Thoracic aorta (tissue), 2 donors: ENCODE measurements at regions not wholly inside any gene's neighbourhood (a gene's known extent, or its start where the extent isn't known, plus 50 kb on each side); places are given as distances from the start of the nearest gene placed in this dataset.
"Not testable (repeated sequence)": the region's sequence is repeated elsewhere in the genome, so short reads cannot be mapped to it uniquely, and the experiment has no call there.

Source experiments
- ATAC-seq: fragments of 150-250 bp; one replicate; pipeline ENCODE4 v1.8.0; 2017; ENCODE audit warnings: low read depth; ENCODE audit not compliant: insufficient number of reproducible peaks, low FRiP score
- DNase-seq: peaks from one replicate; pipeline ENCODE4 v3.0.0-alpha.2; 2020; ENCODE audit warnings: low spot score
- H3K27ac ChIP-seq, 2 donors: fragments of 200-600 bp; sonication (generic); 1 replicate in 1 of 2; 2 replicates in 1 of 2; pipeline ENCODE4 v1.5.1; 2016; ENCODE audit warnings: mild to moderate bottlenecking in 2 of 2, moderate library complexity in 2 of 2
- H3K27me3 ChIP-seq: fragments of 200-600 bp; sonication (generic); replicated peaks from 2 replicates; pipeline ENCODE4 v1.6.0; 2016; ENCODE audit warnings: mild to moderate bottlenecking; ENCODE audit not compliant: insufficient read depth
- H3K36me3 ChIP-seq: fragments of 200-600 bp; sonication (generic); one replicate; pipeline ENCODE4 v1.5.1; 2016
- H3K4me1 ChIP-seq, 2 donors: fragments of 200-600 bp; sonication (generic); 1 replicate in 1 of 2; 2 replicates in 1 of 2; pipeline versions ENCODE4 v1.5.1 to v1.6.0; 2016; ENCODE audit warnings: low read depth in 2 of 2, mild to moderate bottlenecking in 1 of 2; ENCODE audit not compliant: control insufficient read depth in 1 of 2
- H3K4me3 ChIP-seq: fragments of 200-600 bp; sonication (generic); 2 replicates; pipeline ENCODE4 v1.5.1; 2016; ENCODE audit warnings: mild to moderate bottlenecking
- H3K9me3 ChIP-seq: fragments of 200-600 bp; sonication (generic); 2 replicates; pipeline ENCODE4 v1.5.1; 2016
- TF ChIP-seq, protein P1 (sequence below): fragments of 200-600 bp; sonication (generic); IDR thresholded peaks from one replicate; pipeline ENCODE4 v1.5.1; 2019; ENCODE audit warnings: antibody characterized with exemption

DNA sequence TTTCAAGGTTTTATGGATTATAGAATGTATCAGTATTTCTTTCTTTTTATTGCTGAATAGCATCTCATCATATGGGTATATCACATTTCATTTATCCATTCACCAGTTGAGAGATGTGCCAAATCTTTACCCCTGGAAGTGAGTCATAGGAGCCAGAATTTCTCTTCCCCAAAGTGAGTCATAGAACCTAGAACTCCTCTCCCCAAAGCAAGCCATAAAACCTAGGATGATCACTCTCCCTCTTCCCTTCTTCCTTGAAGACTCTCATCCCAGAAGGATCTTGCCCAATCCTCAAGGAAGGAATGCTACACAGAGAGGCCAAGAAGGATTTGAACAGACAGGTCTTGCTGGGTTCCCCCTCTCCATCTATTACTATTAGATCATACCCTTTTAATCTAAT lies 199.9 kb downstream of the EVX1 start:
- Histone ChIP-seq H3K4me3 (no peak overlapping the region), H3K36me3 (no peaks in the 10 kb centered on the region), H3K27ac (no peak overlapping the region), H3K27me3 (no peaks in the 10 kb centered on the region), H3K9me3 (no peaks in the 10 kb centered on the region), H3K4me1 (no peaks in the 10 kb centered on the region)
- TF ChIP-seq, protein P1, sequence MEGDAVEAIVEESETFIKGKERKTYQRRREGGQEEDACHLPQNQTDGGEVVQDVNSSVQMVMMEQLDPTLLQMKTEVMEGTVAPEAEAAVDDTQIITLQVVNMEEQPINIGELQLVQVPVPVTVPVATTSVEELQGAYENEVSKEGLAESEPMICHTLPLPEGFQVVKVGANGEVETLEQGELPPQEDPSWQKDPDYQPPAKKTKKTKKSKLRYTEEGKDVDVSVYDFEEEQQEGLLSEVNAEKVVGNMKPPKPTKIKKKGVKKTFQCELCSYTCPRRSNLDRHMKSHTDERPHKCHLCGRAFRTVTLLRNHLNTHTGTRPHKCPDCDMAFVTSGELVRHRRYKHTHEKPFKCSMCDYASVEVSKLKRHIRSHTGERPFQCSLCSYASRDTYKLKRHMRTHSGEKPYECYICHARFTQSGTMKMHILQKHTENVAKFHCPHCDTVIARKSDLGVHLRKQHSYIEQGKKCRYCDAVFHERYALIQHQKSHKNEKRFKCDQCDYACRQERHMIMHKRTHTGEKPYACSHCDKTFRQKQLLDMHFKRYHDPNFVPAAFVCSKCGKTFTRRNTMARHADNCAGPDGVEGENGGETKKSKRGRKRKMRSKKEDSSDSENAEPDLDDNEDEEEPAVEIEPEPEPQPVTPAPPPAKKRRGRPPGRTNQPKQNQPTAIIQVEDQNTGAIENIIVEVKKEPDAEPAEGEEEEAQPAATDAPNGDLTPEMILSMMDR: no peak
- ATAC-seq (no peak), DNase-seq (no peak)

DNA sequence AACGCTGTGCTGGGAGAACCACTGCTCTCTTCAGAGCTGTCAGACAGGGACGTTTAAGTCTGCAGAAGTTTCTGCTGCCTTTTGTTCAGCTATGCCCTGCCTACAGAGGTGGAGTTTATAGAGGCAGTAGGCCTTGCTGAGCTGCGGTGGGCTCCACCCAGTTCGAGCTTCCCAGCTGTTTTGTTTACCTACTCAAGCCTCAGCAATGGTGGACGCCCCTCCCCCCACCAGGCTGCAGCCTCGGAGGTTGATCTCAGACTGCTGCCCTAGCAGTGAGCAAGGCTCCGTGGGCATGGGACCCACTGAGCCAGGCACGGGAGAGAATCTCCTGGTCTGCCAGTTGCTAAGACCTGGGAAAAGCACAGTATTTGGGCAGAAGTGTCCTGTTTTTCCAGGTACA lies 206.4 kb downstream of the EVX1 start:
- not testable (repeated sequence) for DNase-seq, H3K4me1 ChIP-seq, H3K36me3 ChIP-seq, ATAC-seq, H3K27ac ChIP-seq, H3K4me3 ChIP-seq, H3K9me3 ChIP-seq, H3K27me3 ChIP-seq

DNA sequence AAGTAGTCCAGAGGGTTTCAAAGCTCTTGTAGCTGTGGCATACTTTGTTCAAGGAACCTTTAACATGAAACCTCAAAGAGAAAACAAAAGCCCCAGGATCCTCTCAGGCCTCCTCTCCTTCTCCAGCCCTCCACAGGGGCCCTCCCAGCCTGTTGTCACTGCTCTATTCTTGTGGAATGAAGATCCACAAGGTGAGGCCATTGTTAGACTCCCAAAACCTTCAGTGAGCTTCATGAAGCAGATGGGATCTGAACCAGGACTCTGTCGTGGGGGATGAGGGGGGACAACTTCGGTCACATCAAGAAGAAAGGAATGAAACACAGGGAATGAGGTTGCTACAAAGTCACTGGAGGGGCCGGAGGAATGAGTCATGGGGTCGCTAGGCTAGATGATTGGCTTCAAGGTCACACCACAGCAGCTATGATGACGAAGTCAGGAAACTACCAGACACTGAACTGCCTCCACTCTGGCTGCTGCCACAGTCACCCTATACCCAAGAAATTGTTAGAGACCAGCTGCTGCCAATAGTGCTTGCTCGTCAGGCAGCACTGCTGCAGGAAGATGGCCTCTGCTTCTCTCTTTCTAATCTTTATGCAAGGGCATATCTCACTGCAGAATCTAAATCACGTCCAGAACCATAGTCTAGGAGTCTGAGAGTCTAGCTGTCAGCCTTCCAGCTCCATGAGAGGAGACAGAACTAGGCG lies 208.8 kb downstream of the HIBADH start:
- Histone ChIP-seq H3K27ac (no peak overlapping the region), H3K4me3 (no peak overlapping the region), H3K36me3 (no peaks in the 10 kb centered on the region), H3K9me3 (no peaks in the 10 kb centered on the region), H3K27me3 (no peaks in the 10 kb centered on the region), H3K4me1 (no peaks in the 10 kb centered on the region)
- ATAC-seq (no peak), DNase-seq (no peak)
- TF ChIP-seq, protein P1: no peak

DNA sequence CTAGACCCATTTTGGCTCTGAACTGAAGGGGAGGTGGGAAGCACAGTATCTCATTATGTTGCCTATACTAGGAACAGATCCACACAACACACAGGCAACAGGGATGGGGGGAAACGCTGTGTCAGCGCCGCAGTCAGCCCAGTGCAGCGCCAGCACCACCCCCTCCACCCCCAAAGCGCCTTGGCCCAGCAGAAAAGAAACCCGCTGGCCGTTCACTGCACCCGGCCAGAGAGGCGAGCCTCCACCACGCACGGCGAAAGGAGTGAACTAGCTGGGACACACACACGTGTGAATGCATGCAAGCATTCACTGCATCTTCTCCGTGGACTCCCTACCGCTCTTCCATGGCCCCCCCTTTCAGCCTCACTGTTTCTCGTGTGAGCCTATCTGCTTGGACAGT lies 205.6 kb downstream of the HIBADH start:
- not testable (repeated sequence) for H3K36me3 ChIP-seq, DNase-seq, H3K9me3 ChIP-seq, ATAC-seq, H3K27ac ChIP-seq, H3K27me3 ChIP-seq, H3K4me3 ChIP-seq, H3K4me1 ChIP-seq

DNA sequence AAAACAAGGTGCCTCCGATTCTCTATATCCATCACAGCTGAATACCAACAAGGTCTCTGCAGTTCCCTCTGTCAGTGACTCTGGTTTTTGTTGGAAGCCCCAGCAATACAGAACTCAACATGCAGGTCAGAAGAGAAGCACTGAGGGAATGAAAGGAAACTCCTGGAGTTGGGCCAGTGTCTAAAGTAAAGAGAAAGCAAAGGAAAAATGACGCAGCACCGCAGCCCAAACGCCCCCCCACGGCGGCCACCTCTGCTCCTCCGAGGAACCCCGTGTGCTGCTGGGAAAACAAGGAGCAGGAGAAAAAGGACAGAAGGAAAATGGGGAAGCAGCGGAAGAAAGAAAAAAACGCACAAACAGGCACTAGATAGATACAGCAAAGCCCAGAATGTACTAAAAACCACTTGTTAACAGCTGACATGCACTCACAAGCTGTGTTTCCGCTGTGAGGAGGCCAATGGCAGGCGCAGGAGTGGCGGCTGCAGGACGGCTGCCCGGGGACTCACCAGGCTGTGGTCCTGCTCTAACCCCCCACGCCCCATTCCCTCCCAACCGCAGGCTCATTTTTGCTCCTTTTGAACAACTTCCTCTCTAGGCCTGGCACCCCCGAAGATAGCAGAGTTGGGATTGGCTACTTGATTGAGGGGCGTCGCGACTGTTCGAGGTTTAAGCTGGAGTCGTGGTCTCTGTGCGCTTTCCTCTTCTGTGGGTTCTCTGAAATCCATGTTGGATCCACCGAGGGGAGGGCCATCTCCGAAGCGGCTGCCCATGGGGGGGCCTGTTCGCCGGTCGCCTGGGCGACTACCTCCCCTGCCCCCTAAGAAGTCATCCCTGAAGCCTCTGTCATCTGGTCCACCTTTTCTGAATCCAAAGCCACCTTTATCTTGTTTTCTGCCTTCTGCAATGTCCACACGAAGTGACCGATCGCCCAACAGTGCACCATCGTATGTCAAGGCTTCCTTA lies 204.8 kb downstream of the HIBADH start:
- H3K27ac ChIP-seq, ATAC-seq, H3K4me3 ChIP-seq: not testable (repeated sequence)

DNA sequence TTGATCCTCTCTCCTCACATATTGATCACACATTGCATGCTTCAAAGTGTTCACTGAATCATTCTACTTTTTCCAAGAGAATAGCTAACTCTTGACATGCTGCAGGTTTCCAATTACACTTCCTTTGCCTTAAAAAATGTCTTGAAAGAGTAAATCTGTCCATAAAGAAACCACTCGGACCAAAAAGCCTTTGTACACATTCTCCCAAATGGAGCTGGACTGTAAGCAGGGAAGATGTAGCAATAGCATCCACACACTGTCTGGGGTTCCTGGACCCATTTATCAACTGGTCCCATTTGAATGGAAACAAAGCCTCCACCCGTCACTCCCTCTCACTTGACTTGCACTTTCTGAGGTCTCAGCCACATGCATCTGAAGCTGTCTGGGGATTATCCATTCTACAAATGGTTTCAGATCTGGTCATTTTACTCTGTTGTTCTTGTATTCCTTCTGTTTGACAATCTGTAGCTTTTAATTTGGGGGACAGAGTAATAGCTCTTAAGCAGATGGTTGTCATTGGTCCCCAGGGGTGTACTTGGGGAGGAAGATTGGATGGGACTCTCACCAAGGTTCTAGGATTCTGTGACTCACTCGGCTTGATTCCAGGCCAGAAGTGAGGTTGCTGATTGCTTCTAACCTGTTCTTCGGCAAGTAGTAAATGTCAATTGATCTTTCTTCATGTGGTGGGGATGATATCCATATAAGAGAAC lies 203.5 kb downstream of the HIBADH start:
- H3K27ac ChIP-seq: no peak overlapping the region
- ATAC-seq: no peak
- H3K4me3 ChIP-seq: no peak overlapping the region
- H3K9me3 ChIP-seq: no peaks in the 10 kb centered on the region
- no peak for DNase-seq
- TF ChIP-seq, protein P1: no peak
- H3K27me3 ChIP-seq: no peaks in the 10 kb centered on the region
- H3K4me1 ChIP-seq: no peaks in the 10 kb centered on the region
- no peaks in the 10 kb centered on the region for H3K36me3 ChIP-seq

More for the DNA sequence above, 204.8 kb downstream of the HIBADH start:
- not testable (repeated sequence) for DNase-seq, H3K9me3 ChIP-seq, H3K36me3 ChIP-seq, H3K27me3 ChIP-seq, H3K4me1 ChIP-seq
